HPDE6-E6E7 (cell line): ENCODE measurements at regions not wholly inside any gene's neighbourhood (a gene's known extent, or its start where the extent isn't known, plus 50 kb on each side); places are given as distances from the start of the nearest gene placed in this dataset.
A peak's percentile ranks its signal among the peaks of the same experiment; 100 is the strongest.
"Not testable (repeated sequence)": the region's sequence is repeated elsewhere in the genome, so short reads cannot be mapped to it uniquely, and the experiment has no call there.

Experiments
- DNase-seq: peaks from one replicate; pipeline ENCODE4 v3.0.0; 2011; ENCODE audit warnings: missing footprints; ENCODE audit errors: extremely low spot score

- not testable (repeated sequence) for DNase-seq
Measured at GRCh38 chr20:6321235-6321634, 198.4 kb upstream of the FERMT1 start.

- peak; percentile 33 for DNase-seq
Measured at GRCh38 chr20:6311841-6312655, 189.2 kb upstream of the FERMT1 start.

- no peak for DNase-seq
Measured at GRCh38 chr20:6311097-6311496, 188.3 kb upstream of the FERMT1 start.

GRCh38 chr20:6305536-6305935, 182.7 kb upstream of the FERMT1 start:
- DNase-seq: no peak

GRCh38 chr20:6302041-6302440, 179.2 kb upstream of the FERMT1 start:
- DNase-seq: no peak

DNA sequence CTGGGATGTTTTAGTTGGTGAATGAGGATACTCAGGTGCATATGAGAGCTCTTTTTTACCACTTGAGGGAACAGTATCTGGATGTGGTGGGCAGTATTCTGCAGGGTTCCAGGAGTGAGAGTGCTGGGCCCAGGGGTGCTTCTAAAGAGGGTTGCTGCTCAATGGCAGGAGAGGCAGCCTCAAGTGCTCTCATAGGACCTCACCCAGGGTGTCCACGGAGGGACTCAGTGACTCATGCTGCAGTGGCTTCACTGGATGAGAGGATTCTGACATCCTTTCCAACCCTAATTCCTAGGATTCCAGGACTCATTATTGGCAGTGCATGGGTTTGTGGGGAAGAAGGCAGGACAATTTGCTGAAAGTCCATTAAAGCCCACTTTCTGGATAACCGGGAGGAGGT, 176.6 kb upstream of the FERMT1 start:
- DNase-seq: no peak

DNA sequence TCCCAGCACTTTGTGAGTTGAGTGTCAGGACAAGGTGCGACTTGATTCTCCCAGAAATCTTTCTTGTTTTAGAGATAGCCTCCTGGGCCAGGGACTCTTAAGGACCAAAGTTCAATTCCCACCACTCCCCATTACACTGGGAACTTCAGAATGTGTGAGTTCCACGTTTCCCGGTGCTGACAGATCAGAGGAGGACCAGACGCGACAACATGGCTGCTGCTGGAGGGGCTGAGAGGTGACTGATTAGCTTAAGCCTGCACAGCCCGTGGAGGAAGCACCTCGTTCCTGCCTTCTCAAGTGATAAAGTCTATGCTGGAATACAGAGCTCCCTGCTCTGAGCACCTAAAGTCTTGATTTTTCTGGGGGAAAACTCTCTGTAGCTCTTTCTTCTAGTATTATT, 175.2 kb upstream of the FERMT1 start:
- DNase-seq: no peak

- no peak for DNase-seq
Measured at GRCh38 chr20:6295867-6296256, 173.0 kb upstream of the FERMT1 start.

DNA sequence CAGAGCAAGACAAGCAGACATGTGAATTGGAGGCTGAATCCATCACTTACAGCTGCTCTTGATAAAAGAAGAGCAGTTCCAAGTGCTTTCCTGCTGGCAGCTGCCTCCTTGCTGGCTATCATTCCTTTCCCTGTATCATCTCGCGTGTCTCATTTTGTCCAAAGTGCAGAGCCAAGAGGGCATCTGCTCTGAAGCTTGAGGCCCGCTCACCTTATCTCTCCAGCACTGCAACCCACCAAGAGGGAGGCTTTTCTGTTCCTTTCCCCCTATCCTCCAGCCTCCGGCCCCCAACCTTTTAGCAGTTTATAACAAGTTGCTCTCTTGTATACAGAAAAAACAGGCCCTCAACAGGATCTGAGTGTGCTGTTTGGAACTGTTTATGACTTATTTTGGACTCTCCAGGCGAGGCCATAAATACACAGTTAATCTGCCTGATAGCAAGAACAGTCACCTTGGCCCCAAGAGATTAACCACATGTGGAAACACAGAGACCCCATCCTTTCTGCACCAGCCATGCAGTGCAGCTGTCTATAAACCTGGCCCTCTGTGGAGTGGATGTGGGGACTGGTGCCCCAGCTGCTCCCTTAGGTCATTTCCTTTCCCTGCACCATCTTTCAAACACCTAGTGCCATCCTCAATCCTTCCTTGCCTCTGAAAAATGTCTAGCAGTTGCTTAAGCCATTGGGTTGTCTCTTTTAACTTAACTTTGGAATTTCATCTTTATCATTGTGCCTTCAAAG, 172.5 kb upstream of the FERMT1 start:
- no peak for DNase-seq

- DNase-seq: no peak
Measured at GRCh38 chr20:6287471-6287870, 164.6 kb upstream of the FERMT1 start.

DNA sequence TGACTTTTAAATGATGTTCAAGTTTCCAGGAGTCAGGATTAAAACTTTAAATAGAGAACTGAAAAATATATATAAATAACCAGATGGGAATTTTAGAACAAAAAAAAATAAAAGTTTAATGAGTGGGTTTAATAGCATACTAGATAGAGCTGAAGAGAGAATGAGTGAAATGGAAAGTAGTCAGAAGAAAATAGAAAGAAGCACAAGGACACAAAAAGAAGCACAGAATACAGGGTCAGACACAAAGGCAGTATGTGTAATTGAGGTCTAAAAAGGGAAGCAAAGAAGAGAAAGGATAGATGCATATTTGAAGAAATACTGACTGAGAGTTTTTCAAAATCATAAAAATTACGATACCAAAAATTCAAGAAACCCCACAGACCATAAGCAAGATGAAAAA, 159.8 kb upstream of the FERMT1 start:
- no peak for DNase-seq

DNA sequence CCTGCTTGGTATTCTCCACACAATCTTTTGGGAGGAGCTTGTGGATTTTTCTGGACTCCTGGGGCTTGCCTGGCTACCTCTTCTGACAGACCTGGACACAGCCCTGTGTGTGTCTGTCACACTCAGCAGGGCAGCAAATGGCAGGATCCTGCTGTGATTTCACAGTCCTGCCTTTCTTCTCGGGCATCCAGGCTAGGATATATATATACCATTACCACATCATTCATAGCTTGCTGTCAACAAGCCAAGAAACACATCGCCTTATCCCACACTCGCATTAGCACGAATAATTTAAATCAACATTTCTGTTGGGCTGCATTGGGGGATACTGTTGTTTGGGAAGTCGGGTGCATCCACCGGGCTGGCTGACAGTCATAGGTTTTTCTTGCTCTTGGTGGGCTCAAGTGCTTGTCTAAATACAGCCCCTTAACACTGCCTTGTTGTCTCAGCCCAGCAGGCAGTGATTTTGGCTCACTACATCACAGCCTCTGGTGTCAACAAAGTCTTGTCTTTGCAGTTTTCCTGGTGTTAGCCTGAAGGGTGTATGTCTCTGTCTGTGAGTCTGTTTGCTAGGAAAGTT, 154.9 kb upstream of the FERMT1 start:
- no peak for DNase-seq

GRCh38 chr20:6270404-6270803, 147.6 kb upstream of the FERMT1 start:
- DNase-seq: not testable (repeated sequence)

DNA sequence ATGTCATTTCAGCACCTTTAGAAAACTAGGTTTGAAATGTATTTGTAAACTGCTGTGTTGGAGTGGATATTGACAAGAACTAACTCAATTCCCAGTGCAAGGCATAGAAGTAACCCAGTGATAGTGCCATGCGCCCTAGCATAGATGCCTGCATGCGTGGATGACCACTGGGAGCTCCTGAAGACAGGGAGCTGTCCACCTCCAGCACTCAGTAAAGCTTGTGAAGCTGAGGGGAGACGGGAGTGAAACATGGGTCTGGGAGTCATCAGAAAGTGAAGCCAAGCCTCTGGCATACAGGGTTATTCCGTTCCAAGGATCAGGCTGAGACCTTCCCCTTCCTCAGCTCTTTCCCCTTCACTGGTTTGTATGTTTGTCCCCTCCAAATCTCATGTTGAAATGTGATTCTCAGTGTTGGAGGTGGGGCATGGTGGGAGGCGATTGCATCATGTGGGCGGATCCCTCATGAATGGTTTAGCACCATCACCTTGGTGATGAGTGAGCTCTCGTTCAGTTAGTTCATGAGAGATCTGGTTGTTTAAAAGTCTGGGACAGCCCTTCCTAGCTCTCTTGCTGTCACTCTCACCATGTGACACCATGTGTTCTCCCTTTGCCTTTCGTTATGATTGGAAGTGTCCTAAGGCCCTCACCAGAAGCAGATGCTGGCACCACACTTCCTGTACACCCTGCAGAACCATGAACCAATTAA, 146.5 kb upstream of the FERMT1 start:
- no peak for DNase-seq

GRCh38 chr20:6265204-6265904, 142.5 kb upstream of the FERMT1 start:
- DNase-seq: peak; percentile 28

DNA sequence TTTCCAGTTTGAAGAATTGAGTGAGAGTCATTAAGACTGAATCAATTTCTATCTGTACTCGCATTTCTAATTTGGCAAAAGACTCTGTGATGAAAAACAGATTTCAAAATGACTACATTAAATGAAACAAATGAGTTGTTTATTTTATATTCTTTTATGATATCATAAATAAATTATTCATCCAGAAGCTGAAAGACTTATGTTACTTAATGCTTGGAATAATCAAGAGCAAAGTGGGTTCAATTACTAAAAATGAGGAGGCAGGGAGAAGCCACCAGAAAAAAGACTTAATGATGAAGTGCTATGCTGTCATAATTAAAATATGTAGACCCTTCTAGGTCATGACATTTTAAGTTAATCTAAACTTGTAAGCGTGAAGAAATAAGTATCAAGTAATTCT, 130.6 kb upstream of the FERMT1 start:
- no peak for DNase-seq

DNA sequence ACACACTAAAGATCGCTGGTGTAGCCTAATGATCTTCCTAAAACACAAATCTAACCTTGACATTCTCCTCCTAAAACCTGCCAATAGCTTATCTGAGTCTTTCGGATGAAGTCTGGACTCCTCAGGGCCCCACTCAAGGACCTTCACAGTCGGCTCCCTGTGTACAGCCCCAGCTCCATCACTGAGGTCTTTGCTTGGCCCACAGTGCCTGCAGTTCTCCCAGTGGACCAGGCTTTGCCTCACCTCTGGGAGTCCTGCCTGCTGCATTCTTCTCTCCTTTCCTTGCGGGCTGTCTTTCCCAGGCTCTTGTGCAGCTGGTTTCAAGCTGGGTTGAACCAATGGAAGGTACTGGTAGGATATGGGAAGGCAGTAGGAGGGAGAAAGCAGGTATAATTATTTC, 122.6 kb upstream of the FERMT1 start:
- no peak for DNase-seq

DNA sequence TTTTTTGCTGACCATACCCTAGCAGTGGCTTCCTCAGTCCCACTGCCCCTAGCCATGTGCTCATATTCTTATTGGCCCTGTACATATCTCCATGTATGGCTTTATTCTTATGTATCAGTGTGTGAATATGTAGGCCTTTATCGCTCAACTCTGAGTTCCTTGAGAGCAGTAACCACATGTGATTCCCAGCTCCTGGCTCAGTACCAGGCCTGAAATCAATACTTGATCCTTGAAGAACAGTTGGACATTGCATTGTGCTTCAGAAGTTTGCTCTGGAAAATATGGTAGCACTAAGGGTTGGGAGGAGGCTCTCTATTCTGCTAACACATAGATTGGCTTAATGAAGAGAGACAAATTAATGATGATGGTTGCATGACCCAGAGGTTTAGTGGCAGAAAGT, 118.8 kb upstream of the FERMT1 start:
- DNase-seq: no peak

DNA sequence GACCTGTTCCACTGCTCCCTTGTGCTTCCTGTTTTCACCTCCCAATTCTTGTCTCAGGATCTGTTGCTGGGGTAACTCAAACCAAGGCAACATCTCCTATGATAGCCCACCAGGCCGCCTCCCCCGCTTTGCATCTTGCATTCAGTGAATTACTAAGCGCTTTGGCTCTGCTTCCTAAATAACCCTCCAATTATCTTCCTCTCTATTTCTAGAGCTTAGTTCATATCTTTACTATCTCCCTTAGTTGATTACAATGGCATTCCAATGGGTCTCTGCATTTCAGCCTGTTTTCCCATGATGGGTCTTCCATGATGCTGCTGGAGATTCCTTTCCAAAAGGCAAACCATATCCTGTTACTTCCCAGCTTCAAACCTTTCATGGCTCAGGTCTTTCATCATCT, 117.2 kb upstream of the FERMT1 start:
- DNase-seq: no peak

DNA sequence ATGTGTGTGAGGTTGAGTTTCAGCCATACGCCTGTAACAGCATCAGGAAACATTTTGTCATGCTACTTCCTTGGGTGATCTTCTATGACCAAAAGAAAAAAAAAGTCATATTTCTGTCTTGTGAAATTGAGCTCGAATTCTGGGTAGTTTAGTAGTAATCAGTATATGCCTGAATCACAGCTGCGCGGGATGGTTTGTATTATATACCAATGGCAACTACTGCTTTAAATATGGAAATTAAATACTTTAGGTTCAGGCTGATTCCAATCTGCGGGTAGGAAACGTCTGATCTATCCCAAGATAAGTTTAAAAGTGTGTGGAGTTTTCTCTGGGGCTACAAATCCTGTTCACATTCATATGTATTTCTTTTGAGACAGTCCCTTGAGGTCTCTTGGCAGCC, 115.6 kb upstream of the FERMT1 start:
- no peak for DNase-seq

- DNase-seq: no peak
Measured at GRCh38 chr20:6235510-6235909, 112.7 kb upstream of the FERMT1 start.

GRCh38 chr20:6232436-6232835, 109.6 kb upstream of the FERMT1 start:
- no peak for DNase-seq
